Endothelial cell of hepatic sinusoid (primary cell): ENCODE measurements at regions not wholly inside any gene's neighbourhood (a gene's known extent, or its start where the extent isn't known, plus 50 kb on each side); places are given as distances from the start of the nearest gene placed in this dataset.
"Not testable (repeated sequence)": the region's sequence is repeated elsewhere in the genome, so short reads cannot be mapped to it uniquely, and the experiment has no call there.

Source experiments
- in situ Hi-C: cut with HindIII; loops from 2 replicates; pipeline ENCODE4 v1.10.0; 2017; ENCODE audit warnings: low sequenced_read_pairs

DNA sequence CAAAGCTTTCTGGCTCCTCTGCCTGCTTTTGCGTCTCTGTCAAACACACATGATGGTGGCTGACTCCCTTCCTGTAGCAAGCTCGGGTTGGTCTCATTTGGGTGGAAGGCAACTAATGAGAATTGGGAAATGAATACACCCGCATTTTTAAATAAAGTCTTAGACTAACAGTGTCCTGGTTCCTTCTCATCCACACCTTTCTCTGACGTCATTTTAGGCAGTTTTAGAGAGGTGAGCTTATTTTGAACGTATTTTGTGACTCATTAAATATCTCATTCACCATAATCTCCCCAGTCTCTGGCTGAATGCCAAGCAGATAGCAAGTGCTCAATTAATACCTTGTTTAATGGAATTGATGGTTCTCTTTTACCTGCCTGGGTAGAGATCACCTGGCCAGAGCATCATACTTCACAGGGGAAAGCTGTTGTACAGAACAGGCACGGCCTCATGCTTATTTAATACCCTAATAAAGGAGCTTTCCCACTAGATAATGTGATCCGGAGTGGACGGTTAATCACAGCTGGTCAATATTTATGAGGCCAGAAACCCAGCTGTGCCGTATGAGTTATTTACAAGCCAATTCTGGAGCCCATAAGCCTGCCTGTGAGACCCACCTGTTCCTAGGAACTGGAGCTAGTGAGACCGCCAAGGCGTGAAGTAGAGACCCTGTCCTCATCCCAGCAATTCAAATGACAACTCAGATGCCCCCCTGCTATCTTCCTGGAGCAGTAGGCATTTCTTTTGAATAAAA lies 149.7 kb upstream of the PROK2 start:
- in situ Hi-C loops: loop anchor here (5.0 kb wide), 1 partner anchor 87 kb away; no protein-coding TSS in a partner anchor

DNA sequence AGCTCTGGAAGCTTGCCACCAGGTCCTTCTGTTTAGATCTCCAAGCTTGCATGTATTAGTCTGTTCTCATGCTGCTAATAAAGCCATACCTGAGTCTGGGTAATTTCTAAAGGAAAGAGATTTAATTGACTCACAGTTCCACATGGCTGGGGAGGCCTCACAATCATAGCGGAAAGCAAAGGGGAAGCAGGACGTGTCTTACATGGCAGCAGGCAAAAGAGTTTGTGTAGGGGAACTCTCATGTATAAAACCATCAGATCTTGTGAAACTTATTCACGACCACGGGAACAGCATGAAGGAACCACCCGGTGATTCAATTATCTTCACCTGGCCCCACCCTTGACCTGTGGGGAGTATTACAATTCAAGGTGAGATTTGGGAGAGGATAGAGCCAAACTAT lies 147.0 kb upstream of the PROK2 start:
- in situ Hi-C loops: no loop called here

DNA sequence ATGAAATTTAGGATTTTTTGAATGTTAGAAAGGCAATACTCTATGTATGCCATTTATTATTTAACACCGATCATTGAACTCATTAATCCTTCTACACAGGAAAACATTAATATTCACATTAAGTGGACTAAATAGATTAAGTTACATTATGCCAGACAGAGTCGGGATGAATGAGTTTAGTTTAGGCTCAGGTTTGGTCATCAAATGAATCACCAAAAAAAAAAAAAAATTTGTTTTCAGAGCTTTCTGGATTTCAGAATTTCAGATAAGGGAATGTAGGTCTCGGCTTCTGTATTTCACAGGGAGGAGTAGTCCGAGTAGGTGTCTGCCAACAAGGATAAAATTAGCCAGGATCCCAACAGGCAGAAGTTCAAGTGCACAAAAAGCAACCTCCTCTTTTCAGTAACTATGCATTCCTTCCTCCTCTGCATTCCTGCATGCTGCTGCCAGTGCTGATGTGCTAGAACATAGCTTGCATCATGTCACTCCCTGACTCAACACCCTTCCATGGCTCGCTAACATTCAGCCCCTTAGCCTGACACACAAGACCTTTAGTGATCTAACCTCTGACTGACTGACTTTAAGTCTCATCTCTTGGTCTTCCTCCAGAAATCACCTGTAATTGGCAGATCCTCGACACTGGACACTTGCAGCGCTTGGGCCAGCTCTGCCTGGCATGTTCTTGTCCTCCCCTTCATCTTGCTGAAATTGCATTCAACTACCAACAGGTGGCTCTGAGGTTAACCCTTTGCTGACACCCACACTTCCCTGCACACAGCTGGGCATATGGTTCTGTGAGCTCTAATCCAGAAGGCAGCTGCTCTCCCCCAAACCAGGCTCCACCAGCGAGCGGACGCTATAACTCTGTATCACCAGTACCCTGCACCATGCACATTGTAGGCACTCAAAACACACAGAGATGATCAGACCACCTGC lies 145.4 kb upstream of the PROK2 start:
- in situ Hi-C loops: no loop called here

DNA sequence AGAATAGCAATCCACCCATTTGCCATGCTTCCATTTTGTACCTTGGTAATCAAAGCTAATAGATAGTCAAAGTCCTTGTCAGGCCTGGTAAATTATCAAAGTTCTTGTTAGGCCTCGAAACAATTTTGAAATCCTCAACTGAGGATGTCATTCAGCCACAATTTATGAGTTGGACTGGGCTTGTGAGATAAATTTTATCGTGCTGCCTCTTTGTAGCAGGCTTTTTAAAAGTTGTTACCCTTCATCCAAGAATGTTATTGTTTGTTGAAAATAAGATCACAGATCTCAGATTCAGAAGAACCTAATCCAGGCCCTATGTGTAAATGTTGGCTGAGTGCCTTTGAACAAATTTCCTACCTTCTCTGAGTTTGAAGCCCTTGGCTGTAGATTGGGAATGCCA lies 143.3 kb upstream of the PROK2 start:
- in situ Hi-C loops: no loop called here

DNA sequence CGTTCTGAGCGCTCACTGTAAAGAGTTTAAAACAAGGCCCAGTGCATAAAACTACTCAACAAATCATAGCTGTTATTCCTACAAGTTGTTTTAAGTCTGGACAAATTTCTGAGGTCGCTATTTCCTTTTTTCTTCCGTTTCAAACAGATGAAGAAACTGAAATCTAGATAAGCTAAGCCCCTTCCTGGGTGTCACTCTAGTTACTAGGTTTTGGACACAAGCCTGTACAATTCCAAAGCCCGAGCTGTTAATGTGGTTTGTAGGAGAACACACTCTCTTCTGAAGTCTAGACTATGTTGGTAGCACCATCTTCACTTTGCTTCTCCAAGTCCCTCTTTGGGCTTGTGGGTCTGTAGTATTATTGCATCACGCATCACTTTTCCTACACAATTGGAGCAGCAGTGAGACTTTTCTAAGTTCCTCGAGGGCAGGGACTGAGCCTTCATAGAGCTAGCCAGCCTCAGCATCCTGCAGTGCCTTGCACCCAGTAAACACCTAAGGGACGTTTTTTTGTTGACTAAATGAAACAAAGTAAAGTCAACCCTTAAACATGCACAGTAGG lies 142.6 kb upstream of the PROK2 start:
- in situ Hi-C loops: no loop called here

DNA sequence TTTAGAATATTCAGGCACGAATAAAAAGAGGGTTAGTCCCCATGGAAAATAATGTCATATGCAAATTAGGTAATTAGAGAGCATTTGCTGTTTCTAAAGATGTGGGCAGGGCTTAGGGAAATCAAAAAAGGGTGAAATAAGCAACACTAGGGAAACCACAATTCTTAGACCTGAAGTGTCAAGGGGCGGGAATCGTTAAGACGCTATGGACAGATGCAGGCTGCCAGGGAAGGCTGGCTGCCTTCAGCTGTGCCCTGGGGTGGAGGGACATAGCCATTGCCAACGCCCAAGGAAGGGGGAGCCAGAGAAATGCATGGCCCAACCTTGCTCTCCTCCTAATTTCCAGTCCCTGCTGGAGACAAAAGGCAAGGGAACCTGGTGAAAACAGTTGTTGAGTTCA lies 141.7 kb upstream of the PROK2 start:
- in situ Hi-C loops: no loop called here

DNA sequence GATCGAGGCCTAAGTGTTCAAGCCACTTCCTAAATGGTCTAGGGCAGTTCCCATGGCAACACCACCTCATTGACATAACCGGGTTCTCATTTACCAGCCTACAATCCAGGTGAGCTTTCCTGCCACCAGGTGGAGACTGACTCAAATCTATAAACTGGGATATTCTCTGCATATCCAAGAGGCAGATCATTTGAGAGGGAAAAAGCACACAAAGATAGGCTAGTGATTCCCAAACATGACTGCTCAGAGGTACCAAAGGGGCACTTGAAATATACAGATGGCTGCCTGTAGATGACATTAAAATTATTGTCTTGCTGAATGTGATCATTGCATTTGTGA lies 141.3 kb upstream of the PROK2 start:
- in situ Hi-C loops: no loop called here

DNA sequence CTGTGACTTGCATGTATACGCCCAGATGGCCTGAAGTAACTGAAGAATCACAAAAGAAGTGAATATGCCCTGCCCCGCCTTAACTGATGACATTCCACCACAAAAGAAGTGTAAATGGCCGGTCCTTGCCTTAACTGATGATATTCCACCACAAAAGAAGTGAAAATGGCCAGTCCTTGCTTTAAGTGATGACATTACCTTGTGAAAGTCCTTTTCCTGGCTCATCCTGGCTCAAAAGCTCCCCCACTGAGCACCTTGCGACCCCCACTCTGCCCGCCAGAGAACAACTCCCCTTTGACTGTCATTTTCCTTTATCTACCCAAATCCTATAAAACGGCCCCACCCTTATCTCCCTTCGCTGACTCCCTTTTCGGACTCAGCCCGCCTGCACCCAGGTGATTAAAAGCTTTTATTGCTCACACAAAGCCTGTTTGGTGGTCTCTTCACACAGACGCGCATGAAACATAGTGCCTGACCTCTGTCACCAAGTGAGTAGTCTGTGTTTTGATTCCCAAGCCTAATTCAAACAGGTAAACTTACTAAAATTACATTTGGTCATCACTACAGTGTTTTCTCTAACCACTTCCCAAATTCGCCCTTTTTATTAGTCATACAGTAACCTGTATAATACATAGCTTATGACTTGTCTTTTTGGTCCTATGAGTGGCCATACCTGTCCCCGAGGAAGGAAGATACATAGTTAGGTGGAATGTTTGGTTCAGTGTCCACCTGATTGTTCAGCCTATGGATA lies 140.7 kb upstream of the PROK2 start:
- in situ Hi-C loops: not testable (repeated sequence)

DNA sequence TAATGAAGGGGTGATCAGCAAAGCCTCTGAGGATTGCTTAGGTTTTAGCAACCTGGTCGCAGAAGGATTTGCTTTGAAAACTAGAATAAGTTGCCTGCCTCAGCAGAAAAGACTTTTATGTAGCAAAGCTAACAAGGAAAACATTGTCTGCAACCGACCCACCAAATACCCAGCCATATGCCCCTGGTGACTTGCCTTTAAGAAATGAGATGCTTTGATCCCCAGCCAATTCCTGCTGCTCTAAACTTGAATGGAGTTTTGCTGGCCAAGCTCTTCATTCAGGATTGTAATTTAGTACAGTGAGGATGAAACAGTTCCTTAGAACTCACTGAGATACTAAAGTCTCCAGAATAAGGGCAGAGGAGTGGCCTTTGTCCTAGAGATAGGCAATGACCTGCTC lies 139.8 kb upstream of the PROK2 start:
- in situ Hi-C loops: no loop called here

DNA sequence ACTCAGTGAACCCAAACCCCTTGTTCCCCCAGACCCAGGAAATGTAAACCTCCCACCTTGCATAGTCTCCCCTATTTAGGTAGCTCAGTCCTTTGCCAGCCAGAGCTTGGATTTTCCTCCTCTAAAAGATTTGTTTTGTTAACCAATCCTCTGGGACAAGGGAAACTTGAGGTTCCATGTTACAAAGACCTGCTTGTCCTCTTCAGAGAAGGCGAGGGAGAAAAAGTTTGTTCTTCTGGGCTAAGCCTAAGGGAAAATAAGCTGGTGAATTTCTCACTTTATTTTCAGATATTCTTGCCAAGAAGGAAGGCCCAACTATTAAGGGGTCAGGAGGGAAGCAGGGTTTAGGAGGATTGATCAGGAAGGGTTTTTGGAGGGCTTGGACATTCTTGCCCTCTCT lies 136.1 kb upstream of the PROK2 start:
- in situ Hi-C loops: no loop called here

DNA sequence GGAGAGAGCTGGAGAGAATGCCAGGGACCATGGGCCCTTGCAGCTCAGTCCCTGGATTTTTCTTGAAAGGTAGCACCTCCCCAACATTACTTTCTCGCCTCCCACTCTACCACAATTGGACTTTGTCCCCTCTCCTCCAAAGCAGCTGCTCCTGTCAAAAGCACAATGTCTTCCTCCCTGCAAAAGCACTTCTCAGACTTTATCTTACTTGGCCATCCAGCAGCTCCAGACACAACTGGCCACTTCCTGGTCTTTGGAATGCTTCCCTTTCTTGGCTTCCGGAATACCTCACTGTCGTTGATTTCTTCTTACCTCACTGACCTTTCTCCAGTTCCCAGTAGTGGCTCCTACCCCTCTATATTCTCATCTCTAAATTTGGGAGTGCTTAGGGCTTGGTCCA lies 134.6 kb upstream of the PROK2 start:
- in situ Hi-C loops: no loop called here

DNA sequence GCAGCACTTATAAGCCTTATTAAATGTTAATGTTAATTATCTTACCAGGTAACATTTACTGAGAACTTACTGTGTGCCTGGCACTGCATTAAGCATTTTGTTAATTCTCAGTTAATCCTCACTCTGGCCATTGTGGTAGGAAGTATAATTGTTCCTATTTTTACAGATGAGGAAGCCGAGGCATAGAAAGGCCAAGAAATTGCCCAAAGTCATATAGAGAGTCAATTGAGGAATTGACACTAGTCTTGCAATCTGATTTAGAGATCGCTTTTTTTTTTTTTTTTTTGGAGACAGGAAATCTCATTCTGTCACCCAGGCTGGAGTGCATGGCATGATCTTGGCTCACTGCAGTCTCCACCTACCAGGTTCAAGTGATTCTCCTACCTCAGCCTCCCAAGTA lies 132.6 kb upstream of the PROK2 start:
- in situ Hi-C loops: no loop called here

DNA sequence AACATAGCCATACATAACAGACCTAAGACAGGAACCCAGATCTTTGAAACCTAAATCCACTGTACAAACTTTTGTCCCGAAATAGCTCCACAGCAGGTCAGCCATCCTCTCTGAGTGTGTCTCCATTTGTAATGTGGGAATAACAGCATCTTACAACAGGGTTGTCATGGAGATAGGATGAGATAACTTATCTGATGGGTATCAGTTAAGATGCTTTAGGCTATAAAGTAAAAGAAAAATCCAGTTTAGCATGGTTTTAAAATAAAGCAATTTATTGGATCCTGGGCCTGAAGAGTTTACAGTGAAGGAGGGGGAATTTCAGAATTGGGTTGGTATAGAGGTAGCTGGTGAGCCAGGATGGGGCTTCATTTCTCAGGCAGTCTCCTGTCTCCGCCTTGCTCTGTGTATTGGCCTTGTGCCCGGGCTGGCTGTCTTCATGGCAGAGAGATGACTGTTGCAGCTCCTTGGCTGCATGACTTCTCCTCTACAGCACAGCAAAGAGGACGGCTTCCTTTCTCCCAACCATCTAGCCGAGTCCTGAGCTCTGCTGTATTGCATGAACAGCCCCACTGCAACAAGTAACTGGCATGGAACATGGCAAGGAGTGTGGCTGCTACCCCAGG lies 131.9 kb upstream of the PROK2 start:
- in situ Hi-C loops: no loop called here

DNA sequence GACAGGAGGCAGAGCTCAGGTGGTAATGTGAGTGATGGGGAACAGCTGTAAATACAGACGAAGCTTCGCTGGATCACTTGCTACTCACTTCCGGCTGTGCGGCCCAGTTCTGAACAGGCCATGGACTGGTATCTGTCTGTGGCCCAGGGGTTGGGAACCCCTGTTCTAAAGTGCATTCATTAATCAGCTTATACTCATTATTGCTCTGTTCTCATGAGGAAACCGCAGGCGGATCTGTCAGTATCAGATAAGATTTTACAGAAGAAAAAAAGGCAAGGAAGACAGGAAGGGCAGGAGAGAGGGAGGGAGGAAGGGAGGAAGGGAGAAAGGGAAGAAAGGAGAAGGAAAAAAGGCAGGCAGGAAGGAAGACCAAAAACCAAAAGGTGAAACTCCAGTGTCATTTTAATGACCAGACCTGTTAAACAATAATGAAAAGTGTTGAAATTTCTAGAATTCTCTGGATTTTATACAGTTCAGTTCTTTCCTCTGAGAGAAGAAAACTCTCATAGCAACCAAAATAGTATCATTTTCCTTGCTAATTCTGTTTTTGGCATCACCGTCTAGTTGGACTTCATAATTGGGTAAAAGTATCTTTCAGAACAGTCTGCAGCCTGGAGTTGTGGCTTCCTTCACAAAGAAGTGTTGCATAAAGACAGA lies 128.0 kb upstream of the PROK2 start:
- in situ Hi-C loops: no loop called here

DNA sequence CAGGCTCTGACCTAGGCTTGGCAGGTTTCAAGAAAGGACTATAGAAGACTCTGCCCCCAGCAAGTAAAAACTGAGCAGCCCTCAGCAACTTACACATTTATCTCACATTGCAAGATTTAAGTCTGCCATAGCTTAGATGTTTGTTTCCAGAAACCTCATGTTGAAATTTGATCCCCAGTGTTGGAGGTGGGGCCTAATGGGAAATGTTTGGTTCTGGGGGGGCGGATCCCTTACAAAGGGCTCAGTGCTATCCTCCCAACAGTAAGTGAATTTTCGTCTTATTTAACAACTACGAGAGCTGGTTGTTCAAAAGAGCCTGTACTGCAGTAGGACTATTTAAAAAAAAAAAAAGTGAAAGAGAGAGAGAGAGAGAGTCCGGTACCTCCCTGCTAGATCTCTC lies 125.2 kb upstream of the PROK2 start:
- in situ Hi-C loops: no loop called here

DNA sequence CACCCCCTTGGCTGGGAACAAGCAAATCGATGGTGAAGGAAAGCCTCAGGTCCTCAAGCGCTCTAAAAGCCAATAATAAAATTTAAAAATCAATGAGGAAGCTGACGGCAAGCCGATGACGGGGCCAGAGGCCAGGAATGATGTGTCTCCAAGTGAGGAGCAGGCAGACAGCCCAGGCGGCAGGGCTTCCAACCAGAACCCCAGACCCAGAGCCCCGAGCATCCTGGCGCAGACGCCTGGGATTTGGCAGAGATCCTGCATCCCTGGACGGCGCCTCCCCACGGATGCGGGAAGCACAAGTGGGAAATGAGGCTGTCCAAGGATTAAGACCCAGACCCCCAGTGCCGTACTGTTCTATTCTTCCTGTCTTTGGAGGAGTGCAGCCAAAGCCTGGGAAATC lies 123.0 kb upstream of the PROK2 start:
- in situ Hi-C loops: no loop called here

DNA sequence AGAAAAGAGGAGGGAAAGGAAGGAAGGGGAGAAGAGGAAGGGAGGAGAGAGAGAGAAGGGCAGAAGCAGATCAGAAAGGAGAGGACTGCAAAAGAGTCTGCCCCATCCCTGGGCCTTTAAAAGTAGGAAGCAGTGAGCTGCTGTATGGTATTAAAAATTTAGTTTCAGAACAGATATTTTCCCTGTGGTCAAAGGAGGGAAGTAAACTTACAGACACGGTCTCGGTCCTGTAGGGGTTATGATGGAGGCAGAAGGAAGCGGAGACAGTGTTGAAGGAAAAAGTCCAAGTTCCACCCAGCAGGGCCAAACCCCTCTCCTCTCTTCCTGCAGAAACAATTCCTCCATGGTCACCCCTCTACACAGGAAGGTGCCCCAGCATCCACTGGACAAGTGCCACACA lies 122.0 kb upstream of the PROK2 start:
- in situ Hi-C loops: no loop called here

DNA sequence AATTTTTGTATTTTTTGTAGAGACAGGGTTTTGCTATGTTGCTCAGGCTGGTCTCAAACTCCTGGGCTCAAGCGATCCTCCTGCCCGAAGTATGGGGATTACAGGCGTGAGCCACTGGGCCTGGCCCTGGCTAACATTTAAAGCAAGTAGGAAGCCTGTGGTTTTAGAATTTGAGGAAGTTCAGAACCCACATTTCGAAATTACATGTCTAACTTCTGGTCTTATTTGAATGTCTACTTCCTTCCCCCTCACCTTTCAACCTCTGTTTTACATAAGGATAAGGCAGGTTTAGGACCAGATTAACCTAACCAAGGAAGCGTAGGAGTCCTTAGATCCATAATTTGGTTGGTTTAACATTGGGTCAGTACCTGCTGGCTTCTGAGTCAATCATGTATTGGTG lies 120.5 kb upstream of the PROK2 start:
- in situ Hi-C loops: no loop called here

DNA sequence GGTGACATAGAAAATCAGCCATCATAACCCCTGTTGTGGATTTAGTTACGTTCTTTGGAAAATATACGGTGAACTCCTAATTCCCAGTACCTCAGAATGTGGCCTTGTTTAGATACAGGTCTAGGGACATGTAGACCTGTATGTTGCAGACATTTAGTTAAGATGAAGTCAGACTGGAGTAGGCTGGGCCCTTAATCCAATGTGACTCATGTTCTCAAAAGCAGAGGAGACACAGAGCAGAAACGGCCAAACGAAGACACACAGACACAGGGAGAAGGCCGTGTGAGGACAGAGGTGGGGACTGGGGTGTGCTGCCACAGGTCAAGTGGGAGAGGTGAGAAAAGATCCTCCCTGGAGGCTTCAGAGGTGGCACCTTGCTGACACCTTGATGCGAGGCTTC lies 119.0 kb upstream of the PROK2 start:
- in situ Hi-C loops: no loop called here

DNA sequence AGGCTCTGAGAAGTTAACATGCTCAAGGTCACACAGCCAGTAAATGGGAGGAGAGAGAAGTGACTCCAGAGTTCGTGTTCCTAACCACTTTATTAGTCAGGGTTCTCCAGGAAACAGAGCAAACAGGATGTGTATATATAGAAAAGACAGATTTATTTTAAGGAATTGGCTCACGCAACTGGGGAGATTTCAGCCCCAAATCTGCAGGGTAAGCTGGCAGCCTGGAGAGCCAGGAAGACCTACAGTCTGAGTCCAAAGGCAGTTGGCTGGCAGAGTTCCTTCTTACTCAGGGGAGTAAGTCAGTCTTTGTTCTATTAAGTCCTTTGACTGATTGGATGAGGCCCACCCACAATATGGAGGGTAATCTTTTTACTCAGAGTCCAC lies 118.2 kb upstream of the PROK2 start:
- in situ Hi-C loops: no loop called here
